HK-2 (cell line): ENCODE measurements at regions not wholly inside any gene's neighbourhood (a gene's known extent, or its start where the extent isn't known, plus 50 kb on each side); places are given as distances from the start of the nearest gene placed in this dataset.

ENCODE experiments used
- DNase-seq: peaks from one replicate; pipeline ENCODE4 v3.0.0-alpha.2; 2018; ENCODE audit not compliant: unreplicated experiment

DNA sequence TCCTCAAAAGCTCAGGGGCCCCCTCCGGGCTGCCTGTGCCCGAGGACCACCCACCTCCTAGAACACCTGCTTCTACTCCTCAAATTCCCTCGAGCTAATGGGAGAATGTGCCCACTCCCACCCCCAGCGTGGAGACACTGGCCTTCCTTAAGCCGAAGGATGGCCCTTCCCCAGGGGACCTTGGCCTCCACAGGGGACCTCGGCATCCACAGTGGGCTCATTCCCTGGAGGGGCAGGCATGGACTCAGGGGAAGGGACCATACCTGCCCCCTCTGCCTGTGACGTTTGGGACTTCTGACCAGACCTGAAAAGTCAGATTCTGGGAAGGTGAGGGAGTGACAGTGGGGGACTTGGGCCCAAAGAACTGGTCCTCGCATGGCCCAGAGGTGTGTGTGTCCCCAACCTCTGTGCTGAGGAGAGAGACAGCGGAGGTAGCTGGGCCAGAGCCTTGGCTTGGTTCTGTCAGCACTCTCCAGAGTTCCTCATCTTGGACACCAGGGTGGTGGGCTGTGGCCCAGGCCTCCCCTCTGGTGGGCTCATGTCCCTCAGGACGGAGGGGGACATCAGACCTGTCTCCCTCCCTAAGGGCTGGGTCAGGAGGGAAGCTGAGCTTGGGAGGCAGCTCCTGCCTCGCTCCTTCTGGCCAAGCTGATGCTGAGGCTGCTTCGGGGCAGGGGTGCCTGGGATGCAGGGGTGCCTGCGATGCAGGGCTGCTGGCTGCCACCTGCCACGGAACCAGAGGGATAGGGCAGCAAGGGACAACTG, 240.4 kb downstream of the HAUS1 start:
- DNase-seq, result no peak

DNA sequence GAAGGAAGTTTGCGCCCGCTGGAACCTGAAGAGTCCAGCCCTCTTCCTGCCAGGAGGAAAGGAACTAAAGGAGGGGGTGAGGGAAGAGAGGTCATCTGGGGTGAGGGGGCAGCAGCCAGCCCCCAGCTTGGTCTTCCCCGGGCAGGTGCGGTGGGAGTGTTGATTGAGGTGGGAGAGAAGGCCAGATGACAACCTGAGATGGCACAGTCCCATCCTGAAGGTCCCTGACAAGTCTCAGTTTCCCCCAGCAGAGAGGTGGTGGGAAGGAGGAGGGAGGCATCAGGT, 240.9 kb downstream of the HAUS1 start:
- DNase-seq, result no peak

DNA sequence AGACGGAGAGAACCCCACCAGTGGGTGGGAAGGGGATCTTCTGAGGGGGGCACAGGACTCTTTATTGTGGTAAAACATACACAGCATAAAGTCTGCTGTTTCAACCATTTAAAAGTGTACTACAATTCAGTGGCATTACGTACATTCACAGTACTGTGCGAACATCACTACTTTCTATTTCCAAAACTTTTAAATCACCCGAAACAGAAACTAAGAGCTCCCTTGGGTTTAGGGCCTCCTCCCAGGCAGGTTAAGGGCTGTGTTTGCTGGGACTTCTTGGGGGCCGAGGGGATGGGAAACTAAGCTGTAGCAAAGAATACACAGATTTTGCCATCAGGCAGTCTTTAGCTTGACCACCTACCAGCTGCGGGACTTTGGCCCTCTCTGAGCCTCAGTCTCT, 242.0 kb downstream of the HAUS1 start:
- no peak for DNase-seq

DNA sequence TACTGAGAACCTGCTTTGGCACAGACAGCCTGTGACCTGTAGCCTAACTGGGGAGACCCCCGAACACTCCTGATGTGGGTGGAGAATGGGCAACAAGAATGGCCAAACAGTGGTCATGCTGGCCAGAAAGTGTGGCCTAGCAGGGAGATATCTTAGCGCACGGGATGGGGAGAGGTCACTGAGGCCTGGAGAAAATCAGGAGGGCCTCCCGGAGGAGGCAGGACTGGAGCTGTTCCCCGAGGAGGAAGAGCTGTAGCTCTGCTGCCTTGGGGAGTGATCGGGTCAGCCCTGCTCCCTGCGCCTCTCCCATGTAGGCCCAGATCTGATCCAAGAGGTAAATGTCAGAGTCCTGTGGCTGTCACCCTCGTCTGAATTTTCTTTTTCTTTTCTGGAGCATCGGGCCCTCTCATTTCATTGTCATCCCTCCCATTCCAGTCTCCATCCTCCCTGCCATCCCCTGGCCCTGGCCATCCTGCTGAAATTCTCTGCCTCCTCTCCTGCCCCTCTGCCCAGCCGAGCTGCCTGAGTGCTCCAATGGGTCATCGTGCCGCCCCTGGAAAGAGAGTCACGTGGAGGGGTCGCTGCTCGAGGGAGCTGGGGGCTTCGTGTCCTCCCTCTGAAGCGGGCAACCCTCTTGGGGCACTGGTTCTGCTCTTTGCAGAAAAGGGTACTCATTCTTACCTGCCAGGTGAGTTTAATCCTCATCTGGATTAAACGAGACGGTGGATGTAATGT, 242.9 kb downstream of the HAUS1 start:
- DNase-seq, result no peak

DNA sequence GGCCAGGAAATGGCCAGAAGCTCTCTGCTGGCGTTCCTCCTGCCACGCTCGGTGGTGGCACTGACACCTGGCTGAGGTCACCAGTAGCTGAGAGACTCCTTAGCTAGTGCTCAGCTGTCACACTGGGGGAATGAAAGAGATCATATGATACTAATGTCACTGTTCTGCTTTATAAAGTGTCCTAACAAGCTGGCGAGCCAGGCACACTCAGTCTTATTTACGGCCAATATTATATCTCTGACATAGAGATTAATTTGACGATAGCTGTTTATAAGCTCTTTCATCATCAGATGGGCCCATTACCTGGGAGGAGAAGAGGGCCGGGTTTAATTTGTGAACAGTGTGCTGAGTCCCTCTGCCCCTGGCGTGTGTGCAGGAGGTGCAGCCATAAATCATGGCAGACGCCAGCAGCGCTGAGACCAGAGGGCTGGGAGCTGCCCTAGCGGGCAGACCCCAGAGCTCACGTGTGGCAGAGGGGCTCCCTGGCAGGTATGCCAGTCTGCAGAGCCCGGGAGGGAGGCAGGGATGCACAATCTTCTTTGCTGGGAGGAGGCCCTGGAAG, 246.5 kb downstream of the HAUS1 start:
- DNase-seq, result no peak

DNA sequence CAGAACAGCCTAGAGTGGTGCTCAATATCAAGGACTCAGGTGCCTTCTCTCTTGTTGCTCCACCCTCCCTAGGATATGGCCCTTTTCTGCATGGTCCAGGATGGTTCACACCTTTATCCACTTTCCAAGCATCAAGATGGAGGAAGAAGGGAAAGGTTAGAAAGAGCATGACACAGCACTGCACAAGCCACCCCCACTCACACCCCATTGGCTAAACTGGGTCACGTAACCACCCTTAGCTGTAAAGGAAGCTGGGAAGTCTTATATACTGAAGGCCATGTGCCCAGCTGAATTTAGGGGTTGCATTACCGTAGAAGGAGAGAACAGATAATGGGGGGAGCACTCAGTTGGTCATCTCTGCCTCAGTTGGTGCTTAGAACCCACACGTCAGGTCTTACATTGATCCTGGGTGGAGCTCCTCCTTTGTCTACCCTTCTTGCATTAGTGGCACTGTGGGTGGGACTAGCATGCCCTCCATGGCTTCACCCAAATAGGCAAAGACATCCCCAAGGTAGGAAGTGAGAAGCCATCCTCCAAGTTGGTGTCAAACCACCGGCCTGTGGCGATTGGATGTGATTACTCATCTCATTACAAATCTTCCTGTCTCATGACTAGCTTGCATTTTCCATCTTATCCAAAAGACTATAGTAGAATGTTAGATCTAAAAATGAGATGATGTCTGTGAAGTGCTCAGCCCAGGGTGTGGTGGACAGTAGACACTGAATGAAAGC, 248.5 kb downstream of the HAUS1 start:
- DNase-seq, result no peak

DNA sequence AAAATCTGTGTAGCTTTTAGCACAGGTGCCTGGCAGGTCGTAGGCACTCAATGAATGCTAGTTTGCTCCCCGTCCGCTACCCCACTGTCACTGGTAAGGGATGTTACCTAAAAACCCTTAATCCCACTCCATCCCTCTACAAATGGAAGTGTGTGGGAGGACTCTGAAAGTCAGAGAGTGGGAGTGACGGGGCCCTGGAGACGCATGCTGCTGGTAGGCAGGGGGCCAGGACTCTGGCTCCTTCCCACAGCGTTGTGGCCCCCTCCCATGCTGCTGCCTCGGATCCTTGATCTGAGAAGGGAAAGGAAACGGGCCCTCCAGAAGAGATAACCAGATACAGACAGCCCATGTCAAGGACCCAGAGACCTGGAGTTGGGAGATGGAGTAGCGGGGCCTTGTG, 249.3 kb downstream of the HAUS1 start:
- DNase-seq, result no peak

DNA sequence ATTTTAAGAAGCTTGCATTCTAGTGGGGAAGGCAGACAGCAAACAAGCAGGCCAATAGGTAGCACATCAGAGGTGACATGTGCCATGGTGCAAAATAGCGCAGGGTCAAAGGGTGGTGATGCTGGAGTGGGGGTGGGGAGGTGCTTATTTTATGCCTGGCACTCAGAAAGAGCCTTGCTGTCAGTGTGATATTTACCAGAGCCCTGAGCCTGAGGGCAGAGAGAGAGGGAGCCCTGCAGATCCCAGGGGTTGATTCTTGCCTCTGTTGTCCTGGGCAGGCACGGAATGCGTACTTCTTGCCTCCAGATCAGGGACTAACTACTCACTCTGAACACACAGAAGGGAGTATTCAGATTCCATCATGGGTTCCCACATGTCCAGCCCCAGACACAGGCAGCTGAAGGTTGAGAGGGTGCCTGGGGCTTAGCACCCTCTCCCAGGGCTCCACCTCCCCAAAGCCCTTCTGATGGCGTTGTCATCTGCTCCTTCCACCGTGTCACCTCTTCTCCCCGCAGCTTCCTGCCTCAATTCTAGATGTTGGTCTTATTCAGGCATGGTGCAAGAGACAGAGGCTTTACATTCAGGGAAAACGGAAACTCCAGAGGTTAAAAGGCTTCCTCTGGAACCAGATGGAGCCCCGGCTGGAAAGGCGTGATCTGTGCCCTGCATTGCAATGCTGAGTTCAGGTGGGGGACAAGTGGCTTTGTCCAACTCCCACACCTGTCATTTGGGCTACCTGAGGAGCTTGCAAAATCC, 252.3 kb downstream of the HAUS1 start:
- DNase-seq, result no peak

DNA sequence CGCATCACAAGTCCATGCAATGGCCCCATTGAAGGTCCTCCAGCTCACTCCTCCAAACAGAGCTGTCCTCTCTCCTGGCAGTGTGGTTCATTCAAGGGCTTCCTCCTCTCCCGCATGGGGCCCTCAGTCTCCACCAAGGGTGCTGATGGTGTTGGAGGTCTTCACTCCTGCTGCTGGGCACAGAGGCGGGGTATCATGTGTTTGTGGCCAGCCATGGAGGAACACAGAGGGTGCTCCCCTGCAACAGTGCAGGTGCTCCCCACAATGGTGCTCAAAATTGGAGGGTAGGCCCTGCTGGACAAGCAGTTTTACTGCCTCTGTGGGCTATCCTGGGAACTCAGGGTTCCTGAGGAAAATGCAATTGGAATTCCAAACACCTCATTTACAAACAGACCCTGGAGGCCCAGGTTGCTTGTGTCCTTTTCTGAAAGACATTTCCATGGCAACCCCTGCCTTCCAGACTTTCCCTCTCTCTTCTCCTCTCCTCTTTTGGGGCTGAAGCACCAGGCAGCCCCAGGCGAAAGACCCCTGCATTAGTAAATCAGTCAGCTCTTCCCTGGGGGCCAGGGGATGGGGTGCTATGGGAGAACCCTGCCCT, 256.0 kb downstream of the HAUS1 start:
- DNase-seq, result no peak

DNA sequence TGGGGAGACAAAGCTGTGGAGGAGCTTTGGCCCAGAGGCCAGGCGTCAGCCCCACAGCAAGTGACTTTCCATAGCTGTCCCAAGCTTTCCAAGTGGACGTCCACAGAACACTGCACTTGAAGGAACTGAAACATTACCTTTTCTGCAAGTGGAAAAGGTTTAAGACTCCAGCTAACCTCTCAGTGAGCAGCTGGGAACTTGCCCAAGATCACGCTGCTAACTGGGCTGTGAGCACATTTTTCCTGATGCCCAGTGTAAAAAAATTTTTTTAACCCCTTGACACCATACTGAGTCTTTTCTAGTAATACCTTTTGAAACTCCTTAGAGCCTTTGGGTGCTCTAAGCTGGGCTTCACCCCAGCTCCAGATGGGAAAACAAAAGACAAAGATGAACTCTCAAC, 256.7 kb downstream of the HAUS1 start:
- DNase-seq, result no peak

DNA sequence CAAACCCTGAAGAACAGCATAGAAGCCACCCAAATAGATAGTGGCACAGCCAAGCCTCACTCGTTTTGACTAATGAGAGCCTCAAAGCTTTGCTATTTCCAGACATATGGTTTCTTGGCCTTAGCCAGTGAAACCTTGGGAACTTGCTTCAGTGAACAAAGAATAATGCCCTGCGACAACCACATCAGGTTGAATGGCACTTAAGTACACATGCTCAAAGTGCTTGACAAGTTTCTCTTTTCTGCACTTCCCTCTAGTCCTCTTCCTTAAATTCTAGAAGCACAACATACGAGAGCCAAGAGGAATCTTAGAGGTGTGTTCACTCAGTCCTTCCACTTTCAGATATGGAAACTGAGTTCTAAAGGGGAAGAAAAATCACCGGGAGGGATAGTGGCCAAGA, 258.3 kb downstream of the HAUS1 start:
- no peak for DNase-seq

DNA sequence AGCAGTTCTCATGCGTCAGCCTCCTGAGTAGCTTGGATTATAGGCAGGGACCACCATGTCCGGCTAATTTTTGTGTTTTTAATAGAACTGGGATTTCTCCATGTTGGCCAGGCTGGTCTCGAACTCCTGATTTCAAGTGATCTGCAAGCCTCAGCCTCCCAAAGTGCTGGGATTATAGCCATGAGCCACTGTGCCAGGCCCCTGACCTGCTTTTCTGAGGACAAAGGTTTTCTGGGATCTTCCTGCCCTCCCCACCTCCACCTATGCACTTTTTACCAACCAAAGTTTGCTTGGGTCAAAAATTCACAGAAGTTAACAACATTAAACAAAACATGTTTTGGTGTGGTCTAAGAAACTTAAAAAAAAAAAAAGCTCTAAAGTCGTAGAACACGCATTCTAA, 259.9 kb downstream of the HAUS1 start:
- no peak for DNase-seq

DNA sequence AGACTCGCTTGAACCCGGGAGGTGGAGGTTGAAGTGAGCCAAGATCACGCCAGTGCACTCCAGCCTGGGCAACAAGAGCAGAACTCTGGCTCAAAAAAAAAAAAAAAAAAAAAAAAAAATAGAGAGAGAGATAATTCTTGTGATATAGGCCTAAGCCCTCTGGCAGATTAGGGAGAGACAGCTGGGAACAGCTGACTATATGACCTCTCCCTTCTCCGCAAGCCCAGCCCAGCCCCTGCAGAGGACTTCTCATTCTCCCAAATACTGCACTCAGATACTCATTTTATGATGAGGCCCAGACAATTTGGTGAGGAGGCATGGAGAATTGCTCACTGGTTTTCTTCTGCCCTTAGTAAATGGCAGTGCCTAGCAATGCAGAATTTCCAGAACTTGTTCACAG, 262.0 kb downstream of the HAUS1 start:
- no peak for DNase-seq

DNA sequence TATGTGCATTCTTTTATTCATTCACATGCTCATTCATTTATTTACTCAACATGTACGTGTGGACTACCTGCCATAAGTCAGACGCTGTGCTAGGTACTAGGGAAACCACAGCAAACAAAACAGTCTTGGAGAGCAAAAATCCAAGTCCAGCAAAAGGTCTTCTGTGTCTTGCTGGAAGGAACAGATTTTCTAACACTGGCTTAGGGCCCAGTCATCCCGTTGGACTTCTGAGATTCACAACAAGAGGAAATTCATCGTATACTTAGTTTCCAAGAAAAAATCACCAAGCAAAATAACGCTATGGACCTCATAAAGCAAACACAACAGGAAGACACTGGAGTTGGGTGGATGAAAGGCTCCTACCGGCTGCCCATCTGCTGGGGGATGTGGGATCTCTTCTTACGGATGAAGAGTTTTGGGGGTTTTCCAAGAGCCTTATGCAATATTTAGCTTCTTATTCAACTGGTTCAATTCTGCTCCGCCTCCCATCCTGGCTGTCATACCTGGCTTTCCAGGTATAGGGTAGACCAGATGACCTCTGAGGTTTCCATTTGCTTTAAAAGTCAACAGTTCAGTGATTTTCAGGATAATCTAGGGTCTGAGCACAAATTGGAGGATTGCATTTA, 262.7 kb downstream of the HAUS1 start:
- DNase-seq, result no peak

DNA sequence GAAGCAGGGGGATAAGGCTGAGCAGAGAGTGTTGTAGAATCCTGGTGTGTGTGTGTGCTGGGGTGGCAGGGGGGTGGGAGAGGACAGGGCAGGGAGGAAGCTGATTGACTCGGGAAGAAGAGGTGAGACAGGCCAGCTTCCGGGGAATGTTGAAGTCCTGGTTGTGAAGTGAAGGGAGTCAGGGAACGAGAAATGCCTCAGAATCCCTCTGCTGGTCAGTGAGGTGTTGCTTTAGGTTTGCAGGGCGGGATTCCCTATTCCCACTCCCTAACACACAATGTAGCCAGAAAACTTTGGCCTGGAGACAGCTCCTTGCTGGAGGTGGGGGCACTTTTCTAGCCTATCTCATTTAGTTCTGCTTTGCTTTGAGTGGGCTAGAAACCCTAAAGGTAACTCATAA, 265.1 kb downstream of the HAUS1 start:
- no peak for DNase-seq

DNA sequence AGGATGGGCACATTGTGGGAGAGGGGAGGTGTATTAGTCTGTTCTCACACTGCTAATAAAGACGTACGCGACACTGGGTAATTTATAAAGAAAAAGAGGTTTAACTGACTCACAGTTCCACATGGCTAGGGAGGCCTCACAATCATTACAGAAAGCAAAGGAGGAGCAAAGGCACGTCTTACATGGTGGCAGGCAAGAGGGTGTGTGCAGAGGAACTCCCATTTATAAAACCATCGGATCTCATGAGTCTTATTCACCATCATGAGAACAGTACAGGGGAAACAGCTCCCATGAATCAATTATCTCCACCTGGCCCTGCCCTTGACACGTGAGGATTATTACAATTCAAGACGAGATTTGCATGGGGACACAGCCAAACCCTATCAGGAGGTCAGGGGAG, 266.7 kb downstream of the HAUS1 start:
- DNase-seq, result no peak

DNA sequence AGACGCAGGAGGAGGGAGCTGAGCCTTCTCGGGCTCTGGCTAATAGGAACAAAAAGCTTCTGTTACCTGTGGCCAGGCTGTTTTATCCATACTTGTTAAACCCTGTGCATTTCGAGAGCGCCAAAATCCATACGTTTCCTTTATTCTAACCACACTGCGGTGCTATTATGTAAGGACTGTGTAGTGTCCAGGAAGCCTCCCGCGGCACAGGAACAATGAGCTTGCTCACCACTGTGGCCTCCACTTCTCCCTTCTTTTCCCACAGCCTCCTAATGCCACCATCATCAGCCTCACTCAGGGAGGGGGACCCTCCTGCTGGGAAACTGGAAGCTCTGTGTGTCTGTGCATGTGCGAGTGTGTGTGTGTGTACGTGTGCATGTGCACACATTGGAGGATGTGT, 268.5 kb downstream of the HAUS1 start:
- no peak for DNase-seq

DNA sequence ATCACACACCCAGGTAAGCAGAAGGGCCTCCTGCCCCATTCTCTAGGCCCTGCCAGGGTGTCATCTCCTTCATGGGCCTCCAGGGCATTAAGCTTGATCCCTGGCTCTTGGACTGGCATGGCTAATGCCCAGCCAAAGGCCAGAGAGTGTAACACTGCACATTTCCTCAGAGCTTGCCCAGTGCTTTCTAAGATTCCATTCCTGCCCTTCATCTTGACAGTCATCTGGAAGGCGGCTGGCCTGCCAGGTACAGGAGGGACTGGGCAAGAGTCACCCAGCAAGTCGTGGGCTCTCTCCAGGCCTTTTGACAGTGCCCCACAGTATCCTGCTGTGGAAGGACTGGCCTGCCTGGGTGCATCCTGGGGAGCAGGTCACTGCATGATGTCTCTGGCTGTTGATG, 268.9 kb downstream of the HAUS1 start:
- no peak for DNase-seq

DNA sequence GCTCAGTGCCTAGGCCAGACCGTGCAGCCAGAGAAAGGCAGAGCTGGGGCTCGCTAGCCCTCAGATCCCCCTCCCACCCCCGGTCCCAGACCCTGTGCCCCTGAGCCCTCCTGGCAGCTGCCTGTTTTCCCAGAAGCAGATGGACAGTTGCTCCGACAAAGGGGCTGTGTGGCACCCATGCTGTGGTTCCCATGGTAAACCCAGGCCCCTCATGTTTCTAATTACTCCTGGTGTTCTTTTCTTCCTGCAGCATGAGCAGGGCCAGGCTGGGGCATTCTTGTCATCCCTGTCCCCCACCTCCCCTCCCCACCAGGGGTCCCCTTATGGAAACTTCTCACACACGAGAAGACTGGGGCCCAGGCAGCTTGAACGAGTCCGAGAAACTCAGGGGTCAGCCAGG, 269.6 kb downstream of the HAUS1 start:
- DNase-seq, result no peak

DNA sequence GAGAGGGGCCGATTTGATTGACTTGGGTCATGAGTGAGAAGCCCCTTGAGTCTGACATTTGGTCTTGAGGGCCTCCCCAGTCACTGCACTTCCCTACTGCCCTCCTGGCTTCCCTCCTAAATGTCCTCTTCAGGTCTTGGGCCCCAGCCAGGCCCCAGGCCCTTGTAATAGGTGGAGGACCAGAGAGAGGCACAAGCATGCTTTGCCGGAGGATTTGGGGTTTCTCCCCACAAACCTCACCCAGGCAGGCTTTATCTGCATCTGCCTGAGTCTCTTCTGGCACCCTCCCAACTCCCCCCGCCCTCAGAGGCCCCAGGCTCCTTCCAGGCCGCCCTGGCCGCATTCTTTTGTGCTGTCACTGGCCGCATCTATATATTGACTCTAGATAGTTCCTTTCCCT, 270.7 kb downstream of the HAUS1 start:
- DNase-seq, result no peak

DNA sequence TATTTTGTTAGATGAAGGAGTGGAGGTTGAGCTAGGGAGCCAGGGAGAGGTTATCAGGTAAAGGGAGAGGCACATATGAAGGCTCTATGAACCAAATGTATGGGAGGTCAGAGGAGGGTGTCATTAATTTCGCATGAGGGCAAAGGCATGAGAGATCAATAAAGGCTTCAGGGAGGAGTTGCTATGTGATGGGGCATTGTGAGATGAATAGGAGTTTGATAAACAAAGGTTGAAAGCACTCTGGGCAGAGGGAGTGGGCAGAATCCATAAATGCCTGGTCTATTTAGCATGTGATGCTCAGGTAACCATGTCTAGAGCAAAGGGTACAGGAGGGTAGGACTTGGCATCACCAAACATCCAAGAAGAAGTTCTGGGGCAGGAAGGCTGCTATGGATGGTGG, 273.4 kb downstream of the HAUS1 start:
- DNase-seq, result no peak
